Fibroblast of skin of right biceps (primary cell): ENCODE measurements at regions not wholly inside any gene's neighbourhood (a gene's known extent, or its start where the extent isn't known, plus 50 kb on each side); places are given as distances from the start of the nearest gene placed in this dataset.

Experiments
- DNase-seq: peaks from one replicate; pipeline ENCODE4 v3.0.0-alpha.2; 2013

DNA sequence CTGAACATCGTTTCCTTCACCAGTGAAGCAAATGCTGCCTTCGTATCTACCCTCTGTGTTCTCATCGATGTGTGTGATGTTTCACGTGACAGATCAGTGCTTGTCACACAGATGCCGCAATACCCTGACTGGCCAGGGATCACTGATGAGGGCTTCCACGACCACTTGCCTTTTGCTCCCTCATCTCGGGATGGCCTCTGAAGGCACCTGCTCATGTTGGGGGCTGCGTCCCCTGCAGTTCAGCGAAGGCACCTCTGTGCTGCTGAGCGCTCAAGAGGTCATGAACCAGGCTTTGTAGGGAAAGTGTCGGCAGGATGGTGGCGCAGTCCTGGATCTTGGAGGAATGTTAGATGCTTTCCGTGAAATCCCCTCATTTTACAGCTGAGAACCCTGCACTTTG is 79.2 kb upstream of the KLF13 start:
- DNase-seq, result no peak

DNA sequence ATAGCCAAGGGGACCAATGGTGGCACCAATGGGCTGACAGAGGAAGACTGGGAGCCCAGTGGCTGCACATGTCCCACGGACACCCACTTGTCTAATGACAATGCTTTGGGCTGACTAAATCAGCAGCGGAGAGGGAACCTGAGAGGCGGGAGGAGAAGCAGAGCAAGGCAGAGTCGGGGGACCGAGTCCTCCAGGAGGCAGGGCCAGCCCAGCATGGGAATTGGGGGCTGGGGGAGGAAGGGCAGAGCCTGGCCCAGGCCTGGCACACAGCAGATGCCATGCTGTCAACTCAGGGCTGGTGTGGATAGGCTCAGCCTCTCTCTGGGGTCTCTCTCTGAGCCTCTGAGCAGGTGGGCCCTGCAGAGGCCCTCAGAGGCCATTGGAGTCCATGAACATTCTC is 78.4 kb upstream of the KLF13 start:
- DNase-seq, result no peak

DNA sequence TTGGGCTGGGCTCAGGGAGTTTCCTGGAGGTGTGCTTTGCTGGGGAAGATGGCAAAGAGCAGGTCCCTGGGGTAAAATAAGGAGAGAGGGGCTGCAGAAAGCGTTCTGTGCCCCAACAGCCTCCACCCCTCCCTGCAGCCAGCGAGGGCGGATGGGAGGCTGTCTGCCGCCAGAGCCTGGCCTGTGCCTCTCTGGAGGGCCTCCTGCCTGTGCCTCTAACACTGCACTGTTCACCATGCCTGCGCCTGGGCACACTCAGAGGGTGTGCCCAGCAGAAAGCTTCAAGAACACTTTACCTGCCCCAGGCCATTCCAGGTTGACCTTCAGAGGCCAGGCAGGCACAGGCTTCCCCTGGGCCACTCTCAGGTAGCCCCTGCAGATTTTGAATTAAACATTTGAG is 77.7 kb upstream of the KLF13 start:
- no peak for DNase-seq

DNA sequence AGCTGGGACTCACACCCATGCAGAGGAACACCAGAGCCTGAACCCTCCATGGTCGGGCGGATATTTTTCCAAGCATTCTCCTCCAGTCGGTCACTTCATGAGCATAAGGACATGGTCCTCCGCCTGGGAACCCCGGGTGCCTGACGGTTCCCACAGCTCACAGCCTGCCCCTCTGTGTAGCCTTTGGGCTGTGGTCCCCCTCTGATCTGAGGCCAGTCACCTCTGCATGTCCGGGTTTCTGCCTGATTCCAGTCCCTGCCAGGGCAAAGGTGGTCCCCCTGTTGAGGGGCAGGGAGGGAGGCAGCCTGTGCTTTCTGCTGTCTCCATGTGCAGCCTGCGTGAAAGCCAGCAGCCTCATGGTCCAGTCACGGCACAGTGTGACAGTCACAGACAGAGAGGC is 76.6 kb upstream of the KLF13 start:
- no peak for DNase-seq

DNA sequence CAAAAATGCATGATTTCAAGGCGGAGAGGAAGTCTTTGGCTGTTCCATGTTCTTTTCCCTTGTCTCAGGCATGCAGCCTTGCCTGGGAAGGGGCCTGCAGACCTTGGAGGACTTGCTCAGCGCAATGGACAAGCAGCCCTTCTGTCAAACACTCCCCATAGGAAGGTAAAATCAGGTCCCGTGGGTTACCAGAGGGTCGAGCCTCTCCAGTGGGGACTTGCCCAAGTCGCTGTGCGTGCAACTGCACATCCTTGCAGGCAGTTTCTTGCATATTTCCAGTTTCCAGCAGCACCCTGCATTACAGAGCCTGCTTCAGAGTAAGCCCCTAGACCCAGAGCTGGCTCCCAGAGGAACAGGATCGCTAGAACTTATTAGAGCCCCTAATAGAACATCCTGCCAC is 75.5 kb upstream of the KLF13 start:
- DNase-seq, result no peak

DNA sequence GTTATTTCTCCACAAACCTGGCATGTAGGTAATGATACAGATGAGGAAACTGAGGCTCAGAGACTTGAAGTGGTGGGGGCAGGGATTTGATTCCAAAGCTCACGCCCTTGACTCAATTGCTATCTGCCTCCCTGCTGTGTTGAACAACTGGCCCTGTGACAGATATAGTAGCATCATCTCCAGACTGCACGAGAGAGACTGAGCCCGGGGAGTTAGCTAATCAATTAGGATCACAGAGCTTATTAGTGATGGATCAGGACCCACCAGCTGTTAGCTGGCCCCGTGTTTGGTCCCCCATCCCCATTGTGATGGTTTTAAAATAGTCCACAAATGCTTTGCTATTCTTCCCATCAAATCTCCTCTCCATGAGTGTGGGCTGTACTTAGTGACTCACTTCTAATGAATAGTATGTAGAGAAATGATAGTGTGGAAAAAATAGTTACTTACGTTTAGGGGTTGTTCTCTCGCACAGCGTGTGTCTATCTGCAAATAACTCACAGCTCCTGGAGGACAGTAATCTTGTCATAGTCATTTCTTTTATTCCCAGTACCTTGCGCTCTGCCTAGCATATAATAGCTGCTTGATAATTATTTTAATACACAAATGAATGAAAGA is 74.4 kb upstream of the KLF13 start:
- no peak for DNase-seq

DNA sequence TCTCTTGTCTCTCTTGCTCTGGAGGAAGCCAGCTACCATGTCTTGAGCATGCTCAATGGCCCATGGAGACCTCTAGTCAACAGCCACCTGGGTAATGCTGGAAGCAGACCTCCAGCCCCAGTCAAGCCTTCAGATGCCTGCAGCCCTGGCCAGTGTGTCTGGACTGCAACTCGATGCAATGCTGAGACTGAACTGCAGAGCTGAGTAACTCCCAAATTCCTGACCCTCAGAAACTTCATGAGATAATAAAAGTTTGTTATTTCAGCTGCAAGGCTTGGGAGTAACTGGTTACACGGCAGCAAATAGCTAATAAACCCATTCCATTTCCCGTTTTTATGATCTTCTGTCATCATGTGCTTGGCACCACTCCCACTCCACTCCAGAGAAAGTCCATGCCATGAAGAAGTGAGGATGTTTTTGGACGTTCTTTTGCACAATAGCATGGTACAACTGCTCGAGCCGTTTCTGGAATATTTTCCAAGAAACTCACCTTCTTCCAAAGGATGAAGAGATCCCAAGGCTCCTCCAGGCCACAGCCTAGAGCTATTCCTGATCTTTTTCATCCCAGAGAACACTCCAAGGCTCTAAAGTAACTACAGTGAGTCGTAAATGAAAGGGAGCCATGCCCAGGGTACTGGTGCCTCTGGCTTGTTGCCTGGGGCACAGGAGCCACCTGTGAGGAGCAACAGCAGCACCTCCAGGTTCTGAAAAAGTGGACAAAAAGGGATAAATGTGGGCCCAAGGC is 72.0 kb upstream of the KLF13 start:
- peak; percentile 41 for DNase-seq

DNA sequence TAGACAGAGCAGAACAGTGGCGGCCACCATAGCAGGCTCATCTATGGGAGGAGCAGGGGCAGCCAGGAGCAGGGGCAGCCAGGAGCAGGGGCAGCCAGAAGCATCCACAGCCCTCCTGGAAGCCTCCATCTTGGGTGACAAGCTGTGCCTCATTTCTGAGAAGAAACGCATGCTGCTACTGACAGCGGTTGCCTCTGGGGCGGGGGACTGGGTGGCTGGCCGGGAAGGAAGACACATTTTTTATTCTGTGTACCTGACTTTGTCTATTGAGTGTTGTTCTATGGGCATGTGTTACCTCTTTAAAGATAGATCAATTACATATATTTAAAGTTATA is 71.5 kb upstream of the KLF13 start:
- no peak for DNase-seq

DNA sequence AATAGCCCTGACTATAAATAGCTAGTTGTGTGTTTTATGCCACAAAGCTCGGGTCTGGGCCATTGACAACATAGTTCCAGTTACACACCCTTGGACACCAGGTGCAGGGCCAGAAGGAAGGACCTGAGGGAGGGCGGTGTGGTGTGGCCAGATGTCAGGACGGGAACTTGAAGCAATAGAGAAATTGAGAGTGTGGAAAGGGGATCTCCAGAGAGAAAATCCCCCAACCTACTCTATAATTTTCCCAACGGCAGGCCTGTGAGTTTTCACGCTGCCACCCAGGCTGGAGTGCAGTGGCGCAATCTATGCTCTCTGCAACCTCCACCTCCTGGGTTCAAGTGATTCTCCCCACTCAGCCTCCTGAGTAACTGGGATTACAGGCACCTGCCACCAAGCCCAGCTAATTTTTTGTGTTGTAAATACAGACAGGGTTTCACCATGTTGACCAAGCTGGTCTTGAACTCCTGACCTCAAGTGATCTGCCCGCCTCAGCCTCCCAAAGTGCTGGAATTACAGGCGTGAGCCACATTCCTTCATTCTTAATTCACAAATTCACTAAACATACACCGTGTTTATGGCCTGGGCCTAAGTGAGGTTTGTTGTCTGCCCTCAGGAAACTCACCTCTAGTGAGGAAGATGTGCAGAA is 70.8 kb upstream of the KLF13 start:
- DNase-seq, result no peak

DNA sequence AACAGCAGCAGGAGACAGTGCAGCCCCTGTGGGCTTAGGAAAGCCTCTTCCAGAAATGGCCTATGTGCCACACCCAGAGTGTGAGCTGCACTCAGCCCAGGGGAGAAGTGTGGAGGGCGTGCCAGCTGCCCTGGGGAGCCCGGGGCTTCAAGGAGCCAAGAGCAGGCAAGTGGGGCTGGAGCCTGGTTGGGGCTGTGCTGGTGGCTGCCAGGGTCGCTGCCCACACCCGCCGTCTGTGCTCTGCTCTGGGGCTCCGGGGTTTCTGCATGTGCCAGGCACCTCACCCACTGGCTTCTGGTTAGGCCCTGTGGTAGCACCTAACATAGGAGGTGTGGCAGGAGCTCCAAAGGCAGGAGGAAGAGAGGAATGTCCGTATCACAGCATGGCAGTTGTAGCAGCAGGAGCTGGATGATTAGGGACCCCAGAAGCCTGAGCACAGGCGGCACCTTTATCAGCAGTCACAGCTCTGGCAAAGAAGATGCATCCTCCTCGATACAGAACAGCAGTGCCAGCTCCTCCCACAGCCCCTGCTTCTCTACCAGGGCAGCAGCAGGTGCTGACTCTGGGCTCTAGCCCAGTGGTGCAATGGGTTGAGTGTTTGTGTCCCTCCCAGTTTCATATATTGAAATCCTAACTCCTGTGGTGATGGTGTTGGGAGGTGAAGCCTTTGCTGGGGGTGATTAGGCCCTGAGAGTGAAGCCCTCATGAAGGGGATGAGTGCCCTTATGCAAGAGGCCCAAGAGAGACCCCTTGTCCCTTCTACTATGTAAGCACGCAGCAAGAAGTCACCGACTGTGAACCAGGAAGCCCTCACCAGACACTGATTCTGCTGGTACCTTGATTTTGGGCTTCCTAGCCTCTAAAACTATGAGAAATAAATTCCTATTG is 70.0 kb upstream of the KLF13 start:
- no peak for DNase-seq

DNA sequence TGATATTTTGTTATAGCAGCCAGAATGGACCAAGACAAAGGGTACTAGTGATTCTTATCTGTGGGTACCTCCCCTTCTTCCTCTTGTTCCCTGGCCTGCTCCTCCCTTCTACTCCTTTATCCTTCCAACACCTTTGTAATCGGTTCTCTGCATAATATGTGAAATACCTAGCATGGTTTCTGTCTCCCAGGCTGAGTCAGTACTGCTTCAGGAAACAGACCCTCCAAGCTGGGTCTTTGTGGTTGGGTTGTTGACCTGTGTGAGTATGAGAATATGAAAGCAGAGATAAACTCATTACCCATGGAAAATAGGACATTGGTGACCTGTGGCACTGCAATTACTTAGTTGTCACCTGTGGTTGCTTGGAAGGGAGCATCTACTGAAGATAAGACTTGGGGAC is 69.3 kb upstream of the KLF13 start:
- DNase-seq, result no peak

DNA sequence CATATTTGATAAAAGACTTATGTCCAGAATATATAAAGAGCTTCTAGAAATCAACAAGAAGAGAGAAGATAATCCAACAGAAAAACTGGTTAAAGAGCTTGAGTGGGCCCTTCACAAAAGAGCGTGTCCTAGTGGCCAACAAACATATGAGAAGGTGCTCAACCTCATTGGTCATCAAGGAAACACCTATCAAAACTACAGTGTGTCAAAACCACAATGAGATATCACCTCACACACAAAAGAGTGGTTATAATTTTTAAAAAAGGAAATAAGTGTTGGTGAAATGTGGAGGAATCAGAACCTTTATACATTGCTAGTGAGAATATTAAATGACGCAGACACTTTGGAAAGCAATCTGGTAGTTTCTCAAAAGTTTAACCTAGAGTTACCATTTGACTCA is 68.4 kb upstream of the KLF13 start:
- no peak for DNase-seq

DNA sequence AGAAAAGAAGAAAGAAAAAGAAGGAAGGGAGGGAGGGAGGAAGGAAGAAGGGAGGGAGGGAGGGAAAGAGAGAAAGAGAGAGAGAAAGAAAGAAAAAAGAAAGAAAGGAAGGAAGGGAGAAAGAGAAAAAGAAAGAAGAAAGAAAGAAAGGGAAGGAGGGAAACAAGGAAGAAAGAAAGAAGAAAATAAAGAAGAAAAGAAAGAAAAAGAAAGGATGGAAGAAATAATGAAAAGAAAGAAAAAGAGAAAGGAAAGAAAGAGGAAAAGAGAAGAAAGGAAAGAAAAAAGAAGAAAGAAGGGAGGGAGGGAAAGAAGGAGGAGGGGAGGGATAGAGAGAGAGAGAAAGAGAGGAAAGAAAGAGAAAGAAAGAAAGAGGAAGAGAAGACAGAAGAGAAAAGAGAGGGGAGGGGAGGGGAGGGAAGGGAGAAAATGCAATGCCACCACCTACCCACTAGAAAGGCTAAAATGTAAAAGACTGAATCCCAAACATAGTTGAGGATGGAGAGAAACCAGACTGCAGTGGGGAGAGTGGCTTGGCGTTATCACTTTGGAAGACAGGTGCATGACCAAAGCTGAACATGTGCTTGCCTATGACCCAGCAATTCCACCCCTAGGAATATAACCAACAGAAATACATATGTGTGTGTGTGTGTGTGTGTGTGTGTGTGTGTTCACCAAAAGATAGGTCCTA is 66.9 kb upstream of the KLF13 start:
- no peak for DNase-seq

DNA sequence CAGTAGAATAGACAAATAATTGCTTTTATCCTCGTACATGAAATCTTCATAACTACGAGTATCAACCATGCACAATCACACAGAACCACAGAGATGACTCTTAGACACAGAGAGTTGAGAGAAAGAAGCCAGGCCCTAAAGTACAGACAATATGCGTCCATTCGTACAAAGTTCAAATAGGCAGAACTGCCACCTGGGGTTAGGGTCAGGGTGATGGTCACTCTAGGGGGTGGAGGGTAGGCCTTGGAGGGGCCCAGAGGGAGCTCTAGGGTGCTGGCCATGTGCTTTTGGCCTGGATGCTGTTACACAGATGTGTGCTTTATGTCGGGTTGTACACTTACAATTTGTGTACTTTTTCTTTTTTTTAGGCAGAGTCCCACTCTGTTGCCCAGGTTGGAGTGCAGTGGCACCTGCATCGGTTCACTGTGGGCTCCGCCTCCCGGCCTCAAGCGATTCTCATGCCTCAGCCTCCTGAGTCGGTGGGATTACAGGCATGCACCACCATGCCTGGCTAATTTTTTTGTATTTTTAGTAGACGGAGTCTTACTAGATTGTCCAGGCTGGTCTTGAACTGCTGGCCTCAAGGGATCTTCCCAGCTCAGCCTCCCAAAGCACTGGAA is 65.9 kb upstream of the KLF13 start:
- DNase-seq, result no peak

DNA sequence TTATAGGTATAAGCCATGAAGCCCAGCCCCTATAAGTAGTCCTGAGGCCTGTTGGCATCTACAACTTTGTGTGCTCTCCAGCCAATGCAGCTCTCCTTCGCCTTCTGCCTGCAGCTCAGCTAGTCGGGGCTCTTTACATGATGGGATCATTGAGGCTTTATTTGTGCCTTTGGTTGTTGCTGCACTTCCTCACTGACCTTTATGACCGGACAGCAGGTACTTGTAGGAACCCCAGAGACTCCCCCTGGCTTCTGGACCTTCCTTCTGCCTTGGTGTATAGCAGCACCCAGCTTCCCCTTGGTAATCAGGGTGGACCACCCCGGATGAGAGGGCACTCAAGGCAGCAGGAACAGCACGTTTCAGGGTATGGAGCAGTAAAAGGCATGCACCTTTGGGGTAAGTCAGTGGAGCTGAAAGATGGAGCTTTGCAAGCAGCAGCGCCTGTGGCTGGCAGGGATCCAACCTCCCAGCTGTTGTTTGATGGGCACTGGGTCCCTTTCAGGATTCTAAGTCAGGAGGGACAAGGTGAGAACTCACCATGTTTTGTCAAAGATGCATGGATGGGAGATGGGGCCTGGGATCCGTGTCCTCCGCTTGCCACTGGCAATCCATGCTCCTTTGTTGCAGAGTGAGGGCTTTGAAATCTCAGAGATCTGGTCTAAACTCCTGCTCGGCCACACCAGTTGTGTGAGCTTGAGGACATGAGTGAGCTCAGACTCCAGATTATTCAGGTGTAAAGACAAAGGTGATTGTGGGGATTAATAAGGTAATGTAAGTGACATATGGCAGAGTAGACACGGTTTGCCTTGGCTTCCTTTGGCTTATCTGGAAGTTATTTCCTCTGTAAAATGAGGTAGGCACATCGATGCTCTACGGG is 65.1 kb upstream of the KLF13 start:
- no peak for DNase-seq

DNA sequence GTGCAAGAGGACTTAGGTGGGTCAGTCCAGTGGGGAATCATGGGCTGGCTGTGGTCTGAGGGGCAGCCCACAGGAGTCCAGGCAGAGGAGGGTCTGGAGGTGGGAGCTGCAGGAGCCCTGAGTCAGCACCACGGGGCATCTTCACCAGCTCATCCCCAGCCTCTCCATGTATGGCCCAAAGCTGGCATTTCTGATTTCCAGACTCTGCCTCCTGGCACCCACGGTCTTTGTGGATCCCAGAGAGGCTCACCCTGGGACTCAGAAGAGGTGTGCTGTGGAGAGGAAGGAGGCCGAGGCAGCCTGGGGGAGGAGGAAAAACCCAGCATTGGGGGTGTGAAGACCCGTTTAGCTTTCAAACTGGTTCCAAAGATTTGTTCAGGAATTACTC is 64.5 kb upstream of the KLF13 start:
- DNase-seq, result no peak

DNA sequence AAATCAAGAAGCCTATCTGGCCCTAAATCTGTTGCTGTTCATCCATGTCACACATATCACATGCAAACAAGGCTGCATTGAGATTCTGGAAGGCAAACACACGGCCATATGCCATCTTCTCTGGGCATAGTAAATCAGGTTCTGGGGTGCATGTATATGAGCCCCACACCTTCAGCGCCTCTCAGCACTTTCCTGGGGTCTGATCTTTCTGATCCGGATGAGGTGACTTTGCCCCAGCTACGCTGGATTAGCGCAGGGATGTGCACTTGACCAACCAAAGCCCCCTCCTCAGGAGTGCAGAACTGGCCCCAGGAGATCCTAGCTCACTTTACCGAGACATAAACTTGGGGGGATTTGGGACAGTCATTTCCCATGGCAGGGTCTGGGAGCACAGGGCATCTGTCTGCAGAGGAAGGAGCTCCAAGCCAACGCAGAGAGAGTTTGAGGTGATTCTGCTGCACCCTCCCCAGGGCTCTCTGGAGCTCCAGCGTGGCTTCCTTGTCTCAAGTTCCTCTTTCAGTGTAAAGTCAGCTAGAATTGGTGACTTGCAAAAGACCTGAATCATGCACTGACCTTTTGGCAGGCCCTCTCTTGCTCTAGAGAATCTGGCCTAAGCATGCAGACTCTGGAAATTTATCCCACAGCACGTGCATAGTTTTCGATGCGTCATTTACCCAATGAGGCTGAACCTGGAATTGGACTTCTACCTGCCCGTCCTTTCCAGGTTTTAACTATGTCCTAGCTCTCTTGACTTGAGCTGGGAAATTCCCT is 63.5 kb upstream of the KLF13 start:
- peak; percentile 14 for DNase-seq

DNA sequence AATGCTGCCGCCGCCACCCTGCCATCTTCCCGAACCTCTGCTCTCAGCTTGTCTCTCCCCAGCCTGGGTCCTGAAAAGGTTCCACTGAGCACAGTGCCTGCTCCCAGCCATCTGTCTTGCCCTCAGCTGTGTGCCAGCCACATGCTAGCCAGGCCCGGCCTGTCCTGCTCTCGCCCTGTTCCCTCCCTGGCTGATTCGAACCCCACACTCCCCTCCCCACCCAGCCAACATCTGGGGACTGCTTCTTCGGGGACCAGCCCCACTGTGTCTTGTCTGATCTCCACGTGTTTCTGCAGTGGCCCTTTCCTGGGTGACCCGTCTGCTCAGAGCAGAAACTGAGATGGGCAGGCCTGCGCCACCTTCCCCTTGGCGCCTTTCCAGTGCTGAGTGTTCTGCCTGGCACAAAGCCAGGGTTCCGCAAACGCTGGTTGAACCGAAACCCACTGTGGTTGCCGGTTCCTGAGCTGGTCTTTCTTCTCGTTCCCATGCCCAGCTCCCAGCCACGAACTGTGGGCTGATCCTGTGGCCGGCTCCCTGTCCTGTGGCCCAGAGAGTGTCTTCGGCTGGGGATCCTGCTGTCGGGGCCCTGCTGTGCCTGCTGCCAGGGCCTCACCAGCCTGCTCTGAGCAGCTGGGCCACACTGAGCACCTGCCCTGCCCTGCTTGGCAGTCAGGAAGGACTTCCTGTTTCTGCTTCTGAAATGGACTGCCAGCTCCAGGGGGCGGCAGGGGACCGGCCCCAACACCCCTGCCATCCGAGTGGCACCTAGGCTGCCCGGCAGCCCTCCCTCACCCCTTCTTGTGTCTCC is 62.7 kb upstream of the KLF13 start:
- no peak for DNase-seq

DNA sequence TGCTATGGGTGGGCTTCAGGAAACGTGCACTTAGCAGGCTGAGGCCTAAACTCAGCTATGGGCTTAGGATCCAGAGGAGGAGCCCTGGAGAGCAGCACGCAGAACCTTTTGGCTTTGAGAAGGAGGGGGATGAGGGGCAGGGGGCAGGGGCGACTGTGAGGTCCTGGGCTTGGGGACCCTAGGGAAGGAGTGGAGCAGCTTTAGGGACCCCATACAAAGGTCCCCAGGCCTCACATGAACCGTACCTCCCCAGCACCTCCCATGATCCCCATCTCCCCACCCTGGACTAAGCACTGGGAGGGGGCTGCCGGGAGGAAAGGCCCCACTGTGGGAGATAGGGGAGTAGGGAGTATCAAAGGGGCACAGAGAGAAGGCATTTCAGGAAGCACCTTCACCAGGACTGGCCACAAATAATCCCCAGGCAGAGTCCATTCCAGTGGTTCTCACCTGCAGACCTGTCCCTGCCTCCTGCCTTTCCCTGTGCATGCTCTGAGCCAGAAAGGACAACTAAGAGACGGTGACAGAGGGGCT is 62.0 kb upstream of the KLF13 start:
- no peak for DNase-seq
